Bronchial epithelial cell (primary cell): ENCODE measurements at regions not wholly inside any gene's neighbourhood (a gene's known extent, or its start where the extent isn't known, plus 50 kb on each side); places are given as distances from the start of the nearest gene placed in this dataset.

Experiments used
- DNase-seq: peaks from one replicate; pipeline ENCODE4 v3.0.0-alpha.2; 2010; ENCODE audit warnings: low read depth
- FAIRE-seq: peaks from 2 replicates; lab custom pipeline; 2011; peaks lifted over from hg19 to GRCh38; lab: Jason Lieb, UNC
- H3K27me3 ChIP-seq: 2 replicates; pipeline ENCODE4 v1.5.1; 2011; ENCODE audit warnings: low read length; ENCODE audit not compliant: control insufficient read depth, insufficient read depth
- H3K36me3 ChIP-seq: 2 replicates; pipeline ENCODE4 v1.5.1; 2011; ENCODE audit warnings: low read length; ENCODE audit not compliant: control insufficient read depth, insufficient read depth
- H3K4me3 ChIP-seq: 2 replicates; pipeline ENCODE4 v1.5.1; 2011; ENCODE audit warnings: mild to moderate bottlenecking, low read depth, low read length, control low read depth
- TF ChIP-seq, protein P1 (sequence below): IDR thresholded peaks from 2 replicates; pipeline ENCODE4 v1.5.1; 2011; ENCODE audit warnings: mild to moderate bottlenecking, moderate library complexity, low read length, control low read depth, inconsistent platforms; ENCODE audit not compliant: insufficient read depth, severe bottlenecking

DNA sequence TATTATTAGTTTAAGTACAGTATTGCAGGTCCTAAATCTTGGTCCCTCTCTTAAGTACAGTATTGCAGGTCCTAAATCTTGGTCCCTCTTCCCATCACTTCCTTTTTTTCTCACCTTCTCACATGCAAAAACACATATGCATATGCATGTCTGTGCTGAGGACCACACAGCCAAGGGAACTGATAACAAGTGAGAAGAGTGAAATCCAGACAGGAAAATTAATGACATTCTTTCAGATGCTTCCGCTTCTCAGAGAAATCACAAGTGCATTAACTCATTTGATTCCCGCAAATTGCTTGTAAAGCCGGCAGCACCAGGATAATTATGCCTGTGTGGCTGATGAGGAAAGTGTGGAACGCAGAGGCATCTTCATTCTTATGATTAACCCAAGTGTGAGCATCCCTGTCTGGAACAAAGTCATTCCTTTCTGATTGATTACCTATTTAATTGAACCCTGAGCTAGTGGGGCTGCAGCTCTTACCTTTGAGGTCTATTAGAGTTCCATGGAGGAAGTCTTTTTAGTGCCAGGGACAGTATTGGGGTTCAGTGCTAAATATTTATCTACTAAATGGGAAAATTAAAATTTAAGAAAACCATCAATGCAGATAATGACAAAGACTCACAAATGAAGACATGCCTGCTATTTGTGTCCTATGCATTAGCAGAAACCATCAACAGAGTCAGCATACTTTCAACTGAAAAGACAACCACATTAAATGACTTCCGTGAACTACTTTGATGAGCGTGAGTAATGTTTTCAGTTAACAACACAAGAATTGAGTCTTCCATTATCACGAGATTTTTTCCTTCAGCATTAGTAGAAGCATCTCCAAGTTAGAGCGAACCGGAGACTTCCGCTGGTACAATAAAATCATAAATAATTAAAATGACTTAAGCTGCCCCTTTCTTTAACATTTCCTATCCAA lies 220.4 kb upstream of the SLC35G4 start:
- DNase-seq (no peak), FAIRE-seq (no peak)
- Histone ChIP-seq H3K27me3 (no peaks in the 10 kb centered on the region), H3K36me3 (no peaks in the 10 kb centered on the region), H3K4me3 (no peak overlapping the region)
- TF ChIP-seq, protein P1, sequence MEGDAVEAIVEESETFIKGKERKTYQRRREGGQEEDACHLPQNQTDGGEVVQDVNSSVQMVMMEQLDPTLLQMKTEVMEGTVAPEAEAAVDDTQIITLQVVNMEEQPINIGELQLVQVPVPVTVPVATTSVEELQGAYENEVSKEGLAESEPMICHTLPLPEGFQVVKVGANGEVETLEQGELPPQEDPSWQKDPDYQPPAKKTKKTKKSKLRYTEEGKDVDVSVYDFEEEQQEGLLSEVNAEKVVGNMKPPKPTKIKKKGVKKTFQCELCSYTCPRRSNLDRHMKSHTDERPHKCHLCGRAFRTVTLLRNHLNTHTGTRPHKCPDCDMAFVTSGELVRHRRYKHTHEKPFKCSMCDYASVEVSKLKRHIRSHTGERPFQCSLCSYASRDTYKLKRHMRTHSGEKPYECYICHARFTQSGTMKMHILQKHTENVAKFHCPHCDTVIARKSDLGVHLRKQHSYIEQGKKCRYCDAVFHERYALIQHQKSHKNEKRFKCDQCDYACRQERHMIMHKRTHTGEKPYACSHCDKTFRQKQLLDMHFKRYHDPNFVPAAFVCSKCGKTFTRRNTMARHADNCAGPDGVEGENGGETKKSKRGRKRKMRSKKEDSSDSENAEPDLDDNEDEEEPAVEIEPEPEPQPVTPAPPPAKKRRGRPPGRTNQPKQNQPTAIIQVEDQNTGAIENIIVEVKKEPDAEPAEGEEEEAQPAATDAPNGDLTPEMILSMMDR, result no peak

GRCh38 chr18:11387880-11388279 lies 221.5 kb upstream of the SLC35G4 start:
- Histone ChIP-seq H3K4me3 (no peak overlapping the region), H3K36me3 (no peaks in the 10 kb centered on the region), H3K27me3 (no peaks in the 10 kb centered on the region)
- DNase-seq, result no peak
- TF ChIP-seq, protein P1, result no peak
- no peak for FAIRE-seq

- DNase-seq (no peak), FAIRE-seq (no peak)
- Histone ChIP-seq H3K4me3 (no peak overlapping the region), H3K36me3 (no peaks in the 10 kb centered on the region), H3K27me3 (no peaks in the 10 kb centered on the region)
- TF ChIP-seq, protein P1, result no peak
Observed at GRCh38 chr18:11383381-11383780, 226.0 kb upstream of the SLC35G4 start.

GRCh38 chr18:11380968-11381367 lies 228.4 kb upstream of the SLC35G4 start:
- peak; percentile 40 for FAIRE-seq
- no peaks in the 10 kb centered on the region for H3K36me3 ChIP-seq
- no peak for DNase-seq
- TF ChIP-seq, protein P1, result no peak
- no peaks in the 10 kb centered on the region for H3K27me3 ChIP-seq
- no peak overlapping the region for H3K4me3 ChIP-seq

DNA sequence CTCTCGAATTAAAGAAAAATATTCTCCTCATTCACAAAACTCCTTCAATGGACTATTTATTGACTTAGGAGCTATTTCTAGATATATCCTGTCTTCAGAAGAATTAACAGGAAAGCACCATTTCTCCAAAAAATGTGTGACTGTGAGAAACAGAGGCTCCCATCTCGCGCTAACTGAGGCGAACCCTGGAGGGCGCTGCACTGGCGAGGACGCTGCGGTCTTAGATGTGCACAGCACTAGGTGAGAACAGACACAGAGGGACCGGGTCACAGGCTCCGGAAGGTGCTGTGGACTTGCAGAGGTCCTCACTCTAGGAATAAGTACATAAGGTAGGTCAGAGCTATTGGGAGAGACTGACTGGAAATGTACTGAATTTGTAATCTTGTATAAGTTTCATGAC lies 229.7 kb upstream of the SLC35G4 start:
- DNase-seq (no peak), FAIRE-seq (no peak)
- TF ChIP-seq, protein P1, result no peak
- Histone ChIP-seq H3K27me3 (no peaks in the 10 kb centered on the region), H3K4me3 (no peak overlapping the region), H3K36me3 (no peaks in the 10 kb centered on the region)
